Nephron (organoid): ENCODE measurements at regions not wholly inside any gene's neighbourhood (a gene's known extent, or its start where the extent isn't known, plus 50 kb on each side); places are given as distances from the start of the nearest gene placed in this dataset.
"Not testable (repeated sequence)": the region's sequence is repeated elsewhere in the genome, so short reads cannot be mapped to it uniquely, and the experiment has no call there.

Experiments used
- H3K27ac Mint-ChIP-seq, 3 experiments: 2 replicates each; pipeline ENCODE4 v1.8.0; 2020; ENCODE audit warnings: mixed read lengths in 3 of 3, mild to moderate bottlenecking in 2 of 3, moderate library complexity in 1 of 3
- H3K27me3 Mint-ChIP-seq: 2 replicates; pipeline ENCODE4 v1.8.0; 2021; ENCODE audit warnings: low read depth, mild to moderate bottlenecking, moderate library complexity, mixed read lengths
- H3K36me3 Mint-ChIP-seq: 2 replicates; pipeline ENCODE4 v1.8.0; 2020; ENCODE audit warnings: low read depth, mixed read lengths
- H3K4me1 Mint-ChIP-seq: 2 replicates; pipeline ENCODE4 v1.8.0; 2020; ENCODE audit warnings: mixed read lengths
- H3K4me3 Mint-ChIP-seq, 3 experiments: 2 replicates each; pipeline ENCODE4 v1.8.0; 2020; ENCODE audit warnings: mild to moderate bottlenecking in 3 of 3, mixed read lengths in 3 of 3, moderate library complexity in 2 of 3
- H3K9me3 Mint-ChIP-seq: 2 replicates; pipeline ENCODE4 v1.8.0; 2020; ENCODE audit warnings: mixed read lengths
- CTCF ChIP-seq, 3 experiments: fragments of 200-600 bp; sonication (generic); IDR thresholded peaks; one replicate each; pipeline ENCODE4 v1.5.0; 2021; ENCODE audit warnings: antibody characterized with exemption in 3 of 3; ENCODE audit not compliant: unreplicated experiment in 3 of 3

GRCh38 chr4:60682901-60683300 is 517.2 kb upstream of the ADGRL3 start:
- no peaks in the 10 kb centered on the region for H3K4me1 Mint-ChIP-seq
- no peaks in the 10 kb centered on the region for H3K27me3 Mint-ChIP-seq
- no peak overlapping the region for H3K27ac Mint-ChIP-seq
- TF ChIP-seq CTCF (IDR thresholded peaks at IDR 0.05; ENCODE audit: unreplicated experiment in 3 of 3), result no peak
- H3K9me3 Mint-ChIP-seq, result no peaks in the 10 kb centered on the region
- H3K36me3 Mint-ChIP-seq, result no peaks in the 10 kb centered on the region
- no peak overlapping the region for H3K4me3 Mint-ChIP-seq

GRCh38 chr4:60683357-60683756 is 516.8 kb upstream of the ADGRL3 start:
- Mint-ChIP-seq H3K4me1 (no peaks in the 10 kb centered on the region), H3K27ac (no peak overlapping the region), H3K27me3 (no peaks in the 10 kb centered on the region), H3K36me3 (no peaks in the 10 kb centered on the region), H3K9me3 (no peaks in the 10 kb centered on the region), H3K4me3 (no peak overlapping the region)
- no peak for TF ChIP-seq CTCF (IDR thresholded peaks at IDR 0.05; ENCODE audit: unreplicated experiment in 3 of 3)

- Mint-ChIP-seq H3K4me1 (no peaks in the 10 kb centered on the region), H3K9me3 (no peaks in the 10 kb centered on the region), H3K4me3 (no peak overlapping the region), H3K27me3 (no peaks in the 10 kb centered on the region), H3K36me3 (no peaks in the 10 kb centered on the region), H3K27ac (no peak overlapping the region)
- TF ChIP-seq CTCF (IDR thresholded peaks at IDR 0.05; ENCODE audit: unreplicated experiment in 3 of 3), result no peak
These were observed 516.2 kb upstream of the ADGRL3 start for GRCh38 chr4:60683973-60684372.

- not testable (repeated sequence) for H3K27ac Mint-ChIP-seq, H3K36me3 Mint-ChIP-seq, H3K4me1 Mint-ChIP-seq, H3K4me3 Mint-ChIP-seq, H3K27me3 Mint-ChIP-seq
- H3K9me3 Mint-ChIP-seq, result peaks cover 21% of the 10 kb centered on the region
These were observed 504.1 kb upstream of the ADGRL3 start for GRCh38 chr4:60696062-60696461.

- Mint-ChIP-seq H3K36me3 (no peaks in the 10 kb centered on the region), H3K27ac (no peak overlapping the region), H3K4me3 (no peak overlapping the region), H3K27me3 (no peaks in the 10 kb centered on the region), H3K9me3 (no peaks in the 10 kb centered on the region), H3K4me1 (no peaks in the 10 kb centered on the region)
- no peak for TF ChIP-seq CTCF (IDR thresholded peaks at IDR 0.05; ENCODE audit: unreplicated experiment in 3 of 3)
These were observed 491.1 kb upstream of the ADGRL3 start for GRCh38 chr4:60709061-60709460.

GRCh38 chr4:60718874-60719273 is 481.3 kb upstream of the ADGRL3 start:
- Mint-ChIP-seq H3K9me3 (no peaks in the 10 kb centered on the region), H3K4me1 (no peaks in the 10 kb centered on the region), H3K27me3 (no peaks in the 10 kb centered on the region), H3K27ac (no peak overlapping the region), H3K36me3 (no peaks in the 10 kb centered on the region), H3K4me3 (no peak overlapping the region)
- no peak for TF ChIP-seq CTCF (IDR thresholded peaks at IDR 0.05; ENCODE audit: unreplicated experiment in 3 of 3)

GRCh38 chr4:60721685-60722084 is 478.4 kb upstream of the ADGRL3 start:
- Mint-ChIP-seq H3K4me1 (no peaks in the 10 kb centered on the region), H3K27me3 (no peaks in the 10 kb centered on the region), H3K36me3 (no peaks in the 10 kb centered on the region), H3K9me3 (no peaks in the 10 kb centered on the region), H3K4me3 (no peak overlapping the region), H3K27ac (no peak overlapping the region)
- no peak for TF ChIP-seq CTCF (IDR thresholded peaks at IDR 0.05; ENCODE audit: unreplicated experiment in 3 of 3)
